NCI-H1417 (cell line): ENCODE measurements at regions not wholly inside any gene's neighbourhood (a gene's known extent, or its start where the extent isn't known, plus 50 kb on each side); places are given as distances from the start of the nearest gene placed in this dataset.

Source experiments
- DNase-seq, 3 experiments: peaks; one replicate each; lab custom pipeline; 2025; lab: John Stamatoyannopoulos, UW

- peak in 2 of 3 experiments; percentile 16 to 21 for DNase-seq
These were observed 304.6 kb downstream of the ACTL7B start for GRCh38 chr9:108551030-108551841.

GRCh38 chr9:108550106-108550505 is 305.7 kb downstream of the ACTL7B start:
- DNase-seq, result no peak

GRCh38 chr9:108549184-108549583 is 306.6 kb downstream of the ACTL7B start:
- no peak for DNase-seq

- no peak for DNase-seq
These were observed 308.2 kb downstream of the ACTL7B start for GRCh38 chr9:108547411-108548135.

GRCh38 chr9:108546215-108546614 is 309.6 kb downstream of the ACTL7B start:
- DNase-seq, result no peak

GRCh38 chr9:108545436-108545835 is 310.4 kb downstream of the ACTL7B start:
- DNase-seq, result no peak

- DNase-seq, result no peak
These were observed 310.9 kb downstream of the ACTL7B start for GRCh38 chr9:108544866-108545265.

- DNase-seq, result peak in 2 of 3 experiments; percentile 29 to 40
These were observed 312.5 kb downstream of the ACTL7B start for GRCh38 chr9:108543251-108543778.

- no peak for DNase-seq
These were observed 318.0 kb downstream of the ACTL7B start for GRCh38 chr9:108537756-108538155.

GRCh38 chr9:108536836-108537601 is 318.8 kb downstream of the ACTL7B start:
- DNase-seq, result no peak

- DNase-seq, result peak in 2 of 3 experiments; percentile 3 to 30
These were observed 320.3 kb downstream of the ACTL7B start for GRCh38 chr9:108535526-108535925.

GRCh38 chr9:108534741-108535140 is 321.0 kb downstream of the ACTL7B start:
- DNase-seq, result no peak

- DNase-seq, result no peak
These were observed 325.6 kb downstream of the ACTL7B start for GRCh38 chr9:108530141-108530540.

- no peak for DNase-seq
These were observed 327.6 kb downstream of the ACTL7B start for GRCh38 chr9:108528231-108528630.

GRCh38 chr9:108526518-108526917 is 329.3 kb downstream of the ACTL7B start:
- no peak for DNase-seq

- DNase-seq, result no peak
These were observed 330.6 kb downstream of the ACTL7B start for GRCh38 chr9:108525186-108525585.

- no peak for DNase-seq
These were observed 334.7 kb downstream of the ACTL7B start for GRCh38 chr9:108521063-108521590.

- no peak for DNase-seq
These were observed 336.3 kb downstream of the ACTL7B start for GRCh38 chr9:108519437-108519836.

- no peak for DNase-seq
These were observed 338.0 kb downstream of the ACTL7B start for GRCh38 chr9:108517651-108518365.

GRCh38 chr9:108516391-108516790 is 339.4 kb downstream of the ACTL7B start:
- no peak for DNase-seq

GRCh38 chr9:108515856-108516255 is 339.9 kb downstream of the ACTL7B start:
- no peak for DNase-seq
